SK-N-SH treated with all-trans-retinoic acid at 6 μM for 48 hours (cell line): ENCODE measurements at regions not wholly inside any gene's neighbourhood (a gene's known extent, or its start where the extent isn't known, plus 50 kb on each side); places are given as distances from the start of the nearest gene placed in this dataset.
A peak's percentile ranks its signal among the peaks of the same experiment; 100 is the strongest.
"Not testable (repeated sequence)": the region's sequence is repeated elsewhere in the genome, so short reads cannot be mapped to it uniquely, and the experiment has no call there.

Source experiments
- ATAC-seq: fragments of 200-7000 bp; cut with Tn5 transposase; 3 replicates; pipeline ENCODE4 v1.9.1; 2020; ENCODE audit warnings: mild to moderate bottlenecking, moderate library complexity
- CSDC2 ChIP-seq: fragments of 250-450 bp; sonication (Bioruptor Pico); IDR thresholded peaks from 2 replicates; pipeline ENCODE4 v1.5.0; 2020; ENCODE audit warnings: mild to moderate bottlenecking, moderate library complexity
- ESRRG ChIP-seq: fragments of 250-450 bp; sonication (Bioruptor Pico); IDR thresholded peaks from 2 replicates; pipeline ENCODE4 v1.6.1; 2021; ENCODE audit warnings: mild to moderate bottlenecking
- RARB ChIP-seq: fragments of 250-450 bp; sonication (Bioruptor Pico); IDR thresholded peaks from 2 replicates; pipeline ENCODE4 v1.8.0; 2021; ENCODE audit warnings: mild to moderate bottlenecking, moderate library complexity
- TOX ChIP-seq: fragments of 250-450 bp; sonication (Bioruptor Pico); IDR thresholded peaks from 2 replicates; pipeline ENCODE4 v1.8.0; 2021; ENCODE audit warnings: mild to moderate bottlenecking, moderate library complexity, borderline replicate concordance
- ZNF8 ChIP-seq: fragments of 450-650 bp; formaldehyde crosslinking; IDR thresholded peaks from 2 replicates; pipeline ENCODE4 v1.5.0; 2020; ENCODE audit warnings: mild to moderate bottlenecking, moderate library complexity

GRCh38 chr15:84142888-84143337 lies 92.7 kb upstream of the GOLGA6L4 start:
- ATAC-seq: peak; percentile 100
- TF ChIP-seq TOX (CRISPR knock-in tag): no peak
- TF ChIP-seq, all 23 proteins: peak for 0

- no peak for ATAC-seq
- TF ChIP-seq ZNF8 (CRISPR knock-in tag) (no peak), RARB (no peak), ESRRG (CRISPR knock-in tag) (no peak)
Measured at GRCh38 chr15:84143753-84144314, 91.7 kb upstream of the GOLGA6L4 start.

GRCh38 chr15:84144946-84145345 lies 90.6 kb upstream of the GOLGA6L4 start:
- ATAC-seq: not testable (repeated sequence)

- not testable (repeated sequence) for ATAC-seq
Measured at GRCh38 chr15:84146299-84146698, 89.3 kb upstream of the GOLGA6L4 start.

DNA sequence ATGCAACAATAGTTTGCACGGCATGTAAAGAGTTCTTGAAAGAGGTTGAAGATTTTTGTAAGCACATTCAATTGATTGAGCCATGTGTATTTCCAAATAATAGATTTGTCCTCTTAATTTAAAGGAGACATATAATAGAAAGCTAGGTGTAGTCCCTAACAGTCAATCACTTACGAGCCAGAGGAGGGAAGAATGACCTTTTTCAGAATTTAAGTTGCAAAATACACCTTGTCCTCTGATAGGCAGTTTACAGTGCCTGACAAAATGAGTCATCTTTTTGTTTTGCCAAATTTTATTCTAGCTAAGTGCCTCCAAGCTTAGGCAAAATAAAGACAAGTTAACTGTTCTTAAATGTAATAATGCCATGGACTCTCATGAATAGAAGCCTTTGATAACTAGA lies 88.3 kb upstream of the GOLGA6L4 start:
- not testable (repeated sequence) for ATAC-seq

GRCh38 chr15:84151205-84151931 lies 84.2 kb upstream of the GOLGA6L4 start:
- no peak for ATAC-seq
- TF ChIP-seq CSDC2 (CRISPR knock-in tag): no peak

DNA sequence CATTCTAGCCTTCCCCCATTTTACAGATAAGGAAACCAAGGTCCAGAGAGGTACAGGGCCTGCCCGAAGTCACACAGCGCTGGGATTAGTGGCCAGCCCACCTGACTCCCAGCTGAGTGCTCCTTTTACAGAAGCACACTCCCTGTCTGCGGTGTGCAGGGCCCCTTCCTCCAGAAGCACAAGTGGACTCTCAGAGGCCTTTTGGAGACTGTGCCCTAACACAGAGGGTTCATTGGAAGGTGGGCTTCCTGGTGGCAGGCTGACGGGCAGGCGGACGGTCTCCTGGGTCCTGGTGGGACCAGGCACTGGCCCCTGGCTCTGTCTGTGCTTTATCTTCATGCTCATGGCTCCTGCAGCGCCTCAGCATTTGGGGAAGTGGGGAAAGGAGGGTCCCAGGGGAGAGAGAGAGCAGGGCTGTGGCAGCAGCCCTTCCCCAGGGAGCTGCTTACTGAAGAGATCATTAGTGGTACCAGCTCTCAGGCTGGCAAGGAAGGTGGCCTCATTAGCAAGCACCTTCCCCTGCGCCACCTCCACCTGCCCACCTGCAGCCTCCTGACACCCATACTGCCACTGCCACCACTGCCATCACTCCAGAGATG lies 83.1 kb upstream of the GOLGA6L4 start:
- not testable (repeated sequence) for ATAC-seq

- not testable (repeated sequence) for ATAC-seq
Measured at GRCh38 chr15:84153655-84154140, 81.9 kb upstream of the GOLGA6L4 start.

GRCh38 chr15:84154314-84154713 lies 81.3 kb upstream of the GOLGA6L4 start:
- ATAC-seq: not testable (repeated sequence)

DNA sequence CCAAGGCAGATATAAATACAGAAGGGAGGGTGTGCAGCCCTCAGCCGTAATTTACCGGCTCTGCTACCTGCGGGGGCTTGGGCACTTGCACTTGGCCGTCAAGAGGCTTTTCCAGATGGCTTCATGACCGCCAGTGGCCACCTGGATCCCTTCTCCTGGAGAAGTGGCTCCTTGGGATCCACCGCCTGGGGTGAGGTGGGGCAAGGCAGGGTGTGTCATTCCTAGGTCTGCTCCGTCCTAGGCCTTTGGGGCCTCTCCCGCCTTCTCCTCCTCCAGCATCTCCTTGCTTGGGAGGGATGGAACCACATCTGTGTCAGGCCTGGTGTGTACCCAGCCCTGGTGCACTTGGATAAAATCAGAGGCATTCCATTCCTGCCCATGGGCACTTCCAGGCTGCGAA lies 80.8 kb upstream of the GOLGA6L4 start:
- ATAC-seq: not testable (repeated sequence)

DNA sequence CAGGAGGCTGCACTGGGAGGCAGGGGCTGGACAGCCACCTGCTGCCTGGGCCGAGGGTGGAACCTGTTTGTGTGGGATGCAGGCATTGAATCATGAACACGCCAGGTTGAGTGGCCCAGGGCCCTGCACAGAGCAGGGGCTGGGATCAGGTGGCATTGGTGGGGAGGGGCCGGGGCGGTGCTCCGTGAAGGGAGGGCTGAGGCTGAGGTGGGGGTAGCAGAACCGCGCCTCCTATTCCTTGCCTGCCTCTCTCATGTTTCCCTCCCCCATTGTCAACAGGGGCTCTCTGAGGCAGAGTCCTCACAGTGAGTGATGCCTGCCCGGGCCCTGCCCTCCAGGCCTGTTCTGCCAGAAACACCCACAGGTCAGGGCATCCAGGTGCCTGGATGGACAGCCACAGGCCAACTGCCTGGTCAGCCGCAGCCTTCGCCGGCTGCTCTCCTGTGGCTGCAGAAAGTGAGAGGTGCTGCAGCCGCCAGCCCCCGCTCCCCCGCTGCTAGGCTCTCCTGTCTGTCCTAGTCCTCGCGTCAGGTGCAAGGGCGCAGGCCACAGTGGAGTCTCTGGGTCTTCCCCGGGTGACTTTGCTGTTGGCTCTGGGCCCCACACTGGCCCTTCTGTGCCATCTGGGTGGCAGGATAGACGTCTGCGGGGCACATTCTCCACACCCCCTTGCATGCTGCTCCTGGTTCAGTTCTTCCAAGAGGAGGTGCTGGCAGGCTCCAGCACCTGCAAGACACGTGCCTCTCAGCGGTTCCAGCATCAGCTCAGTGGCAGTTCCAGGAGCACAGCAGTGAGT lies 79.6 kb upstream of the GOLGA6L4 start:
- not testable (repeated sequence) for ATAC-seq

GRCh38 chr15:84156588-84156840 lies 79.1 kb upstream of the GOLGA6L4 start:
- not testable (repeated sequence) for ATAC-seq

DNA sequence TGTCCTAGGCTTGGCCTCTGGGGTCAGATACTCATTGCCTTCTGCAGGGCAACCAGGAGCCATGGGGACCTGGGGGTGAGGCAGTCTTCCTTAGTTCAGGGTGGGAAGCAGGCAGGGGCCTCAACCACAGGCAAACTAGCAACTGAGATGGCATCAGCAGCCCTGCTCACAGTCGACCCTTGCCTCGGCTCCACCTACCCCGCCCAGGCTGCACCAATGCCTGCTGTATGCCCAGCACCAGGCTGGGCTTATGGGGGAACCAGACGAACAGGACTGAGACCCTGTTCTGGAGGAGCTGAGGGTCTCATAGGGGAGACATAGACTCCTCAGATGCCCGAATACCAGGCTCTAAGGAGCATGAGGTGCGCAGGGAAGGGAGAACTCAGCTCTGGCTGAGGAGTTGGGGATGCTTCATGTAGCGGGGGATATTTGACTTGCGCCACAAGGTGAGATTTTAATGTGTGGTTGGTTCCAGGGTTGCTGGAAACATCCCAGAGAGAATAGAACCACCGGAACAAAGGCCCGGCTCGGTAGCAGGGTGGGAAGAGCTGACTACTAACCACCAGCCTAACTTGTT lies 78.4 kb upstream of the GOLGA6L4 start:
- not testable (repeated sequence) for ATAC-seq

- ATAC-seq: not testable (repeated sequence)
Measured at GRCh38 chr15:84157857-84158256, 77.7 kb upstream of the GOLGA6L4 start.

DNA sequence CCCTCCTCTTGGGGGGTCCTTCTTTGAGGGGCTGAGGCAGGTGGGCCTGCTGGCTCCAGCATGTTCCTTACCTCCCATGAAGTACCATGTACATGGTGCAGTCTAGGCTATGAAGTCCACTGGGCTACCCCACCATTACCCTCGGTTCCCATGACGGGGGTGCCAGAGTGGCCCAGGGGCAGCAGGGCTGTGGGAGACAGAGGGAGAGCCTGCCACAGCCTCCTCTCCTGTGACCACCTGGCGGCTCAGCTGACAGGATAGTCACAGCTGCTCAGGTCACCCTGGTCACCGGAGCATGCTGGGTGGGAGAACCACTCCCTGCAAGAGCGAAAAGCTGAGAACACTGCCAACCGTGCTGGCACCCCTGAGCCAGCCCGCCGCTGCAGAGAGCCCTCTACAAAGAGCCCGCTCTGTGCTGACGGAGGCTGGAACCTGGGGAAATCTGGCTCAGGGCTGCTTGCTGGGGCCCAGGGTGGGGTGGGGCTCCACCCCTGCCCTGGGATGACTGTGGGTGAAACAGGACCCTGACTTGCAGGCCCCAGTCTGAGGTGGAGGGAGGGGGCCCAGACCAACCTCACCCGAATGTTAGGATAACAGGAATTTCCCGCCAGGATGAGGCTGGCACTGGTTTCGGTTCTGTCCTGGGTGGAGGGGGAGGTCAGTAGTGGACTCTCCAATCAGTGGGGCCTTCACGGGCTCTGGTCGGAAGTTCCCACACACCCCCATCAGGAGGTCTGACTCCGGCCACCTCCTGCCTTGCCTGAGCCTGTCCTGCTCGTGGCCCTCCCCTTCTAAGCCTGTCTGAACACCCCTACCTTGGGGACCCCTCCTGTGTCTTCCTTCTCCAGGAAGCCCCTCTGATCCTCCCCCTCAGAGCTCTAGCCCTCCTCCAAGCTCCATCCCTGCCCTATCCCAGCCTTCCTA lies 76.0 kb upstream of the GOLGA6L4 start:
- ATAC-seq: not testable (repeated sequence)

GRCh38 chr15:84164423-84165292 lies 70.9 kb upstream of the GOLGA6L4 start:
- peak; percentile 53 for ATAC-seq

DNA sequence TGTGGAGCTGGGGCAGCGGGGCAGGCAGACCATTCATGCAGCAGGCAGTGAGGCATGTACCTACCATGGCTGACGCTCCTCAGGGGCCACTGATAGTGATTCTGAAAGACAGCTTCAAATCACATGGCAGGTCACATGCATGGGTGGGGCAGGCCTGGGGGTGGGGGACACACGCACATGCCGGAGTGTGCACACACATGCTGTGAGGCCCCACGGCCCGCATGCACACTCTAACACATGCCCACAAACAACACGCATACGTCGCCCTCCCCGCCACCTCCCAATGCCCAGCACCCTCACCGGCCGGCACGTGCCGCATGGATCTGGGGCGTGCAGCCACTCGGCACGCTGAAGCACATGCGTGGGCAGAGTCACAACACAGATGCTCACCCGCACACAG lies 65.5 kb upstream of the GOLGA6L4 start:
- not testable (repeated sequence) for ATAC-seq

- ATAC-seq: not testable (repeated sequence)
Measured at GRCh38 chr15:84173231-84173610, 62.4 kb upstream of the GOLGA6L4 start.
